ENCODE measurements at regions not wholly inside any gene's neighbourhood (a gene's known extent, or its start where the extent isn't known, plus 50 kb on each side); places are given as distances from the start of the nearest gene placed in this dataset.

DNA sequence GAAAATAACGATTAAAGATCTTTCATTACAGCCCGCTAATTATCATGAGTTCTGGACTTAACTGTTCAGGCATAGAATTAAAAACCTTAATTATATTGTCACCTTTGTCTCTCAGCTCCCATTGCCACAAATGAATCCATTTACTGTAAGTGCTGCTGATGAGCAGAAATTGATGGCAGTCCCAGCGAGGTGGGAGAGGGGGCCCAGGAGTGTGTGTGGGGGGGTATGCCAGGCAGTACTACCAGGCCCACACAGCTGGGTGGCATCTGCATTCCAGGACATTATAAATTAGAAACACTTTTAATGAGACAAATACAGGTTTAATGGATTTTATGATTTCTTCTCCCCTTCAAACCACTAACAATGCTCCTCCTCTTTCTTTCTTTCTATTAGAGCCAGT lies 196.0 kb downstream of the MELK start:
- CTCF ChIA-PET = interaction anchor here (0.7 to 0.9 kb wide), 2 partner anchors 10 to 353 kb away, joined by 3 read pairs; no protein-coding TSS in a partner anchor
- POLR2A ChIA-PET = no interaction called here
- no TSS peak for BruUV-seq (replicated peaks)
- Histone ChIP-seq H3K36me3 (ENCODE audit: control insufficient read depth, insufficient read depth, low read length) (no peaks in the 10 kb centered on the region), H3K9me3 (no peaks in the 10 kb centered on the region; the same call in 1 of the 2 replicates), H3K4me3 (ENCODE audit: low read depth, low read length) (no peak overlapping the region), H3K4me1 (no peaks in the 10 kb centered on the region), H3K27me3 (replicated peaks; ENCODE audit: control insufficient read depth, insufficient read depth, low read length) (no peaks in the 10 kb centered on the region; the same call in none of the 2 replicates)
- H3K4me3 Mint-ChIP-seq (ENCODE audit: unreplicated experiment) = no peak overlapping the region
- no peaks in the 10 kb centered on the region for H3K4me1 Mint-ChIP-seq (ENCODE audit: low read depth, unreplicated experiment)
- no peak for DNase-seq
- H3K27ac Mint-ChIP-seq (ENCODE audit: unreplicated experiment) = no peak overlapping the region
- no peaks in the 10 kb centered on the region for H3K9me3 Mint-ChIP-seq (ENCODE audit: unreplicated experiment)
- TF ChIP-seq CTCF (IDR thresholded peaks at IDR 0.05; ENCODE audit: insufficient read depth in 1 of 2, low read depth in 1 of 2, low read length in 1 of 2, severe bottlenecking in 1 of 2, unreplicated experiment in 1 of 2) = no peak
- H3K36me3 Mint-ChIP-seq (ENCODE audit: insufficient read depth, unreplicated experiment) = no peaks in the 10 kb centered on the region
- peaks cover 16% of the 10 kb centered on the region for H3K27me3 Mint-ChIP-seq (ENCODE audit: insufficient read depth, unreplicated experiment)
- intact Hi-C loops (cut with micrococcal nuclease; ENCODE audit: unreplicated experiment) = no loop called here

- H3K4me3 ChIP-seq (ENCODE audit: low read depth, low read length) = no peak overlapping the region
- no peaks in the 10 kb centered on the region for H3K4me1 ChIP-seq
- no peak for TF ChIP-seq CTCF (IDR thresholded peaks at IDR 0.05; ENCODE audit: insufficient read depth in 1 of 2, low read depth in 1 of 2, low read length in 1 of 2, severe bottlenecking in 1 of 2, unreplicated experiment in 1 of 2)
- ChIA-PET CTCF (interaction anchor here (0.6 kb wide), 1 partner anchor 231 kb away, joined by 3 read pairs; no protein-coding TSS in a partner anchor), POLR2A (no interaction called here)
- Mint-ChIP-seq H3K4me1 (ENCODE audit: low read depth, unreplicated experiment) (no peaks in the 10 kb centered on the region), H3K27ac (ENCODE audit: unreplicated experiment) (no peak overlapping the region), H3K9me3 (ENCODE audit: unreplicated experiment) (no peaks in the 10 kb centered on the region), H3K36me3 (ENCODE audit: insufficient read depth, unreplicated experiment) (no peaks in the 10 kb centered on the region), H3K27me3 (ENCODE audit: insufficient read depth, unreplicated experiment) (peaks cover 16% of the 10 kb centered on the region), H3K4me3 (ENCODE audit: unreplicated experiment) (no peak overlapping the region)
- H3K9me3 ChIP-seq = no peaks in the 10 kb centered on the region
- DNase-seq = no peak
- H3K27me3 ChIP-seq (replicated peaks; ENCODE audit: control insufficient read depth, insufficient read depth, low read length) = no peaks in the 10 kb centered on the region; the same call in none of the 2 replicates
- H3K36me3 ChIP-seq (ENCODE audit: control insufficient read depth, insufficient read depth, low read length) = no peaks in the 10 kb centered on the region
- intact Hi-C loops (cut with micrococcal nuclease; ENCODE audit: unreplicated experiment) = no loop called here
- no TSS peak for BruUV-seq (replicated peaks)
Observed at GRCh38 chr9:36770025-36770424, 197.3 kb downstream of the MELK start.

DNA sequence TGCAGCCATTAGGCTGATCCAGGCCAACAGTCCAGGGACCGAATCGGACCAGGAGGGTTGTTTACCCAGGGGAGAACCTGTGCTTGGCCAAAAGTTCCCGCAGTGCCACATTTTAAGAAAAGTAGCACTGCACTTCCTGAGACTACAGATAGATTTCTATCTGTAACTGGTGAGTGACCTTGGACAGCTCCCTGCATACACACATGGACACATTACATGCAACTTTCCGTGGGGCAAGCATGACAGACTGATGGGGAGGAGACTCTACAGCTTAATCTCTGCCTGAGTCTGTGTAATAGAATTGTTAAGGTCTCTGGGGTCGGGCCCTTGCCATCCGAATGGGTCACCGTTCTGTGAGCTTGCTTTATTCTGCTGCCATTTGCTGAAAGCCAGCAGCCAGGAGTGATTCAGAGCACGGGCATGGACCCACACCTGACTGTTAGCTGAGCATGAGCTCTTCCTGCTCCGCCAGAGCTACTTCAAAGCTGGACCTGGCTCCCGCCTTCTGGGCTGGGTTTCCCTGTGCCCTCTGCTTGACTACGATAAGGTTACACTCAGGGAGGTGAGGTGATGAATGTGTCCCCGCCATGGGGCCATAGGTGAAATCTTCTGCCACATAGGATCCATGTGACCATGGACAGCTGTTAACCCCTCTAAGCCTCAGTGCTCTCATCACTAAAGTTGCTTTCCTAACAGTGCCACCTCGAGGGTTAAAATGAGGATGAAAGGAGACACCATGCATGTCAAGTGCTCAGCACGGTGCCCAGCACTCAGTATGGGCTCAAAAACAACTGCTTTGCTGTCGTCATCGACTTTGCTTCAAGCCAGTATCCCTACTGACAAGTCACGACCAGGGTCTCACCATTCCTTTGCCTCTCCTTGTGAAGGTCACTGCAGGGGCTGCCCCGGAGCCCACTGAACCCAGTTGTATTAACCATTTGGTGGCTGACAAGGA lies 200.0 kb downstream of the MELK start:
- H3K27me3 ChIP-seq (replicated peaks; ENCODE audit: control insufficient read depth, insufficient read depth, low read length) = no peaks in the 10 kb centered on the region; the same call in none of the 2 replicates
- TF ChIP-seq CTCF (IDR thresholded peaks at IDR 0.05; ENCODE audit: insufficient read depth in 1 of 2, low read depth in 1 of 2, low read length in 1 of 2, severe bottlenecking in 1 of 2, unreplicated experiment in 1 of 2) = no peak
- Mint-ChIP-seq H3K4me1 (ENCODE audit: low read depth, unreplicated experiment) (no peaks in the 10 kb centered on the region), H3K36me3 (ENCODE audit: insufficient read depth, unreplicated experiment) (no peaks in the 10 kb centered on the region), H3K27me3 (ENCODE audit: insufficient read depth, unreplicated experiment) (peaks cover 21% of the 10 kb centered on the region), H3K4me3 (ENCODE audit: unreplicated experiment) (no peak overlapping the region), H3K27ac (ENCODE audit: unreplicated experiment) (no peak overlapping the region), H3K9me3 (ENCODE audit: unreplicated experiment) (no peaks in the 10 kb centered on the region)
- ChIA-PET CTCF (no interaction called here), POLR2A (no interaction called here)
- intact Hi-C loops (cut with micrococcal nuclease; ENCODE audit: unreplicated experiment) = no loop called here
- no peaks in the 10 kb centered on the region for H3K36me3 ChIP-seq (ENCODE audit: control insufficient read depth, insufficient read depth, low read length)
- DNase-seq = peak in 1 of 2 experiments; percentile 47
- no TSS peak for BruUV-seq (replicated peaks)
- no peaks in the 10 kb centered on the region for H3K9me3 ChIP-seq
- H3K4me3 ChIP-seq (ENCODE audit: low read depth, low read length) = no peak overlapping the region
- H3K4me1 ChIP-seq = no peaks in the 10 kb centered on the region

All from Caco-2 (cell line).